GM12865 (cell line): ENCODE measurements at regions not wholly inside any gene's neighbourhood (a gene's known extent, or its start where the extent isn't known, plus 50 kb on each side); places are given as distances from the start of the nearest gene placed in this dataset.

Source experiments
- DNase-seq: peaks from one replicate; pipeline ENCODE4 v3.0.0; 2010; ENCODE audit warnings: low read depth
- H3K4me3 ChIP-seq: 2 replicates; pipeline ENCODE4 v1.5.1; 2011; ENCODE audit warnings: mild to moderate bottlenecking, low read depth, low read length, control low read depth
- CTCF ChIP-seq: IDR thresholded peaks from 2 replicates; pipeline ENCODE4 v1.5.1; 2011; ENCODE audit warnings: low read length, control low read depth, low read depth, inconsistent platforms; ENCODE audit not compliant: insufficient read depth; ENCODE audit errors: missing control alignments

- no peak for TF ChIP-seq CTCF
- H3K4me3 ChIP-seq, result no peak overlapping the region
- no peak for DNase-seq
Measured at GRCh38 chr10:31580646-31581045, 261.6 kb downstream of the ZEB1 start.
